ENCODE measurements at regions not wholly inside any gene's neighbourhood (a gene's known extent, or its start where the extent isn't known, plus 50 kb on each side); places are given as distances from the start of the nearest gene placed in this dataset.

GRCh38 chr1:229953736-229954326 lies 113.2 kb upstream of the GALNT2 start:
- Histone ChIP-seq H3K36me3 (ENCODE audit: control insufficient read depth, insufficient read depth, low read length) (no peaks in the 10 kb centered on the region), H3K27ac (ENCODE audit: low read depth, low read length, severe bottlenecking) (no peak overlapping the region), H3K4me1 (ENCODE audit: control insufficient read depth, insufficient read depth, low read length, poor library complexity, severe bottlenecking) (peaks cover 7% of the 10 kb centered on the region), H3K4me3 (ENCODE audit: extremely low read depth, insufficient read depth, low read length, poor library complexity, severe bottlenecking) (no peak overlapping the region), H3K9me3 (ENCODE audit: control insufficient read depth, low read length) (no peaks in the 10 kb centered on the region)
- no CpG with 5 or more reads among the region's 1 CpG for WGBS, 2 experiments (ENCODE audit: insufficient coverage in 2 of 2)

- H3K4me3 ChIP-seq (ENCODE audit: extremely low read depth, insufficient read depth, low read length, poor library complexity, severe bottlenecking): no peak overlapping the region
- WGBS, 2 experiments (ENCODE audit: insufficient coverage in 2 of 2): 89 to 100% methylated on average over 1 of the region's 2 CpGs
- H3K27ac ChIP-seq (ENCODE audit: low read depth, low read length, severe bottlenecking): no peak overlapping the region
- no peaks in the 10 kb centered on the region for H3K36me3 ChIP-seq (ENCODE audit: control insufficient read depth, insufficient read depth, low read length)
- H3K4me1 ChIP-seq (ENCODE audit: control insufficient read depth, insufficient read depth, low read length, poor library complexity, severe bottlenecking): no peaks in the 10 kb centered on the region
- no peaks in the 10 kb centered on the region for H3K9me3 ChIP-seq (ENCODE audit: control insufficient read depth, low read length)
Observed at GRCh38 chr1:229964281-229964680, 102.8 kb upstream of the GALNT2 start.

GRCh38 chr1:229970714-229971113 lies 96.3 kb upstream of the GALNT2 start:
- Histone ChIP-seq H3K27ac (ENCODE audit: low read depth, low read length, severe bottlenecking) (no peak overlapping the region), H3K9me3 (ENCODE audit: control insufficient read depth, low read length) (no peaks in the 10 kb centered on the region), H3K4me3 (ENCODE audit: extremely low read depth, insufficient read depth, low read length, poor library complexity, severe bottlenecking) (no peak overlapping the region), H3K36me3 (ENCODE audit: control insufficient read depth, insufficient read depth, low read length) (no peaks in the 10 kb centered on the region), H3K4me1 (ENCODE audit: control insufficient read depth, insufficient read depth, low read length, poor library complexity, severe bottlenecking) (no peaks in the 10 kb centered on the region)
- 82 to 83% methylated on average over 5 to 8 of the region's 8 CpGs for WGBS, 2 experiments (ENCODE audit: insufficient coverage in 2 of 2)

- no peaks in the 10 kb centered on the region for H3K4me1 ChIP-seq (ENCODE audit: control insufficient read depth, insufficient read depth, low read length, poor library complexity, severe bottlenecking)
- no peak overlapping the region for H3K27ac ChIP-seq (ENCODE audit: low read depth, low read length, severe bottlenecking)
- no peaks in the 10 kb centered on the region for H3K9me3 ChIP-seq (ENCODE audit: control insufficient read depth, low read length)
- H3K4me3 ChIP-seq (ENCODE audit: extremely low read depth, insufficient read depth, low read length, poor library complexity, severe bottlenecking): no peak overlapping the region
- H3K36me3 ChIP-seq (ENCODE audit: control insufficient read depth, insufficient read depth, low read length): no peaks in the 10 kb centered on the region
- 92 to 94% methylated on average over 12 to 13 of the region's 13 CpGs for WGBS, 2 experiments (ENCODE audit: insufficient coverage in 2 of 2)
Observed at GRCh38 chr1:229971141-229971540, 95.9 kb upstream of the GALNT2 start.

- Histone ChIP-seq H3K27ac (ENCODE audit: low read depth, low read length, severe bottlenecking) (no peak overlapping the region), H3K36me3 (ENCODE audit: control insufficient read depth, insufficient read depth, low read length) (no peaks in the 10 kb centered on the region), H3K4me1 (ENCODE audit: control insufficient read depth, insufficient read depth, low read length, poor library complexity, severe bottlenecking) (no peaks in the 10 kb centered on the region), H3K9me3 (ENCODE audit: control insufficient read depth, low read length) (no peaks in the 10 kb centered on the region), H3K4me3 (ENCODE audit: extremely low read depth, insufficient read depth, low read length, poor library complexity, severe bottlenecking) (no peak overlapping the region)
- WGBS, 2 experiments (ENCODE audit: insufficient coverage in 2 of 2): 85% methylated on average over 8 of the region's 9 CpGs
Observed at GRCh38 chr1:229972600-229973296, 94.3 kb upstream of the GALNT2 start.

GRCh38 chr1:229973297-229973612 lies 93.8 kb upstream of the GALNT2 start:
- Histone ChIP-seq H3K4me1 (ENCODE audit: control insufficient read depth, insufficient read depth, low read length, poor library complexity, severe bottlenecking) (no peaks in the 10 kb centered on the region), H3K4me3 (ENCODE audit: extremely low read depth, insufficient read depth, low read length, poor library complexity, severe bottlenecking) (no peak overlapping the region), H3K27ac (ENCODE audit: low read depth, low read length, severe bottlenecking) (no peak overlapping the region), H3K36me3 (ENCODE audit: control insufficient read depth, insufficient read depth, low read length) (no peaks in the 10 kb centered on the region), H3K9me3 (ENCODE audit: control insufficient read depth, low read length) (no peaks in the 10 kb centered on the region)
- WGBS, 2 experiments (ENCODE audit: insufficient coverage in 2 of 2): 92 to 95% methylated on average over 3 to 4 of the region's 4 CpGs

- H3K9me3 ChIP-seq (ENCODE audit: control insufficient read depth, low read length): no peaks in the 10 kb centered on the region
- no peak overlapping the region for H3K27ac ChIP-seq (ENCODE audit: low read depth, low read length, severe bottlenecking)
- H3K36me3 ChIP-seq (ENCODE audit: control insufficient read depth, insufficient read depth, low read length): no peaks in the 10 kb centered on the region
- H3K4me3 ChIP-seq (ENCODE audit: extremely low read depth, insufficient read depth, low read length, poor library complexity, severe bottlenecking): no peak overlapping the region
- 91 to 100% methylated on average over 2 to 4 of the region's 4 CpGs for WGBS, 2 experiments (ENCODE audit: insufficient coverage in 2 of 2)
- H3K4me1 ChIP-seq (ENCODE audit: control insufficient read depth, insufficient read depth, low read length, poor library complexity, severe bottlenecking): no peaks in the 10 kb centered on the region
Observed at GRCh38 chr1:229975047-229975446, 92.0 kb upstream of the GALNT2 start.

GRCh38 chr1:229980009-229980408 lies 87.0 kb upstream of the GALNT2 start:
- H3K9me3 ChIP-seq (ENCODE audit: control insufficient read depth, low read length): no peaks in the 10 kb centered on the region
- no peak overlapping the region for H3K4me3 ChIP-seq (ENCODE audit: extremely low read depth, insufficient read depth, low read length, poor library complexity, severe bottlenecking)
- WGBS, 2 experiments (ENCODE audit: insufficient coverage in 2 of 2): 88% methylated on average over 1 of the region's 2 CpGs; no CpG with 5 or more reads in 1 of the 2 experiments
- H3K4me1 ChIP-seq (ENCODE audit: control insufficient read depth, insufficient read depth, low read length, poor library complexity, severe bottlenecking): no peaks in the 10 kb centered on the region
- H3K36me3 ChIP-seq (ENCODE audit: control insufficient read depth, insufficient read depth, low read length): no peaks in the 10 kb centered on the region
- no peak overlapping the region for H3K27ac ChIP-seq (ENCODE audit: low read depth, low read length, severe bottlenecking)

GRCh38 chr1:229981736-229982135 lies 85.3 kb upstream of the GALNT2 start:
- H3K36me3 ChIP-seq (ENCODE audit: control insufficient read depth, insufficient read depth, low read length): no peaks in the 10 kb centered on the region
- no peaks in the 10 kb centered on the region for H3K4me1 ChIP-seq (ENCODE audit: control insufficient read depth, insufficient read depth, low read length, poor library complexity, severe bottlenecking)
- 86% methylated on average over 1 of the region's 3 CpGs; no CpG with 5 or more reads in 1 of the 2 experiments for WGBS, 2 experiments (ENCODE audit: insufficient coverage in 2 of 2)
- H3K4me3 ChIP-seq (ENCODE audit: extremely low read depth, insufficient read depth, low read length, poor library complexity, severe bottlenecking): no peak overlapping the region
- no peak overlapping the region for H3K27ac ChIP-seq (ENCODE audit: low read depth, low read length, severe bottlenecking)
- H3K9me3 ChIP-seq (ENCODE audit: control insufficient read depth, low read length): no peaks in the 10 kb centered on the region

GRCh38 chr1:229984310-229984991 lies 82.6 kb upstream of the GALNT2 start:
- H3K4me1 ChIP-seq (ENCODE audit: control insufficient read depth, insufficient read depth, low read length, poor library complexity, severe bottlenecking): no peaks in the 10 kb centered on the region
- WGBS, 2 experiments (ENCODE audit: insufficient coverage in 2 of 2): 89 to 95% methylated on average over 7 to 9 of the region's 9 CpGs

More at GRCh38 chr1:229984310-229984991, 82.6 kb upstream of the GALNT2 start:
- H3K4me3 ChIP-seq (ENCODE audit: extremely low read depth, insufficient read depth, low read length, poor library complexity, severe bottlenecking): no peak overlapping the region
- H3K9me3 ChIP-seq (ENCODE audit: control insufficient read depth, low read length): no peaks in the 10 kb centered on the region
- no peak overlapping the region for H3K27ac ChIP-seq (ENCODE audit: low read depth, low read length, severe bottlenecking)
- H3K36me3 ChIP-seq (ENCODE audit: control insufficient read depth, insufficient read depth, low read length): no peaks in the 10 kb centered on the region

Measured in mesodermal cell (in vitro differentiated cells).